SK-N-SH treated with all-trans-retinoic acid at 6 μM for 48 hours (cell line): ENCODE measurements at regions not wholly inside any gene's neighbourhood (a gene's known extent, or its start where the extent isn't known, plus 50 kb on each side); places are given as distances from the start of the nearest gene placed in this dataset.

Experiments used
- ATAC-seq: fragments of 200-7000 bp; cut with Tn5 transposase; 3 replicates; pipeline ENCODE4 v1.9.1; 2020; ENCODE audit warnings: mild to moderate bottlenecking, moderate library complexity
- ARNTL ChIP-seq: fragments of 450-650 bp; formaldehyde crosslinking; IDR thresholded peaks from 2 replicates; pipeline ENCODE4 v1.5.0; 2020; ENCODE audit warnings: low read depth, mild to moderate bottlenecking, moderate library complexity, borderline replicate concordance
- BACH2 ChIP-seq: fragments of 250-450 bp; sonication (Bioruptor Pico); IDR thresholded peaks from 2 replicates; pipeline ENCODE4 v1.9.0; 2021; ENCODE audit warnings: mild to moderate bottlenecking, borderline replicate concordance
- CSDC2 ChIP-seq: fragments of 250-450 bp; sonication (Bioruptor Pico); IDR thresholded peaks from 2 replicates; pipeline ENCODE4 v1.5.0; 2020; ENCODE audit warnings: mild to moderate bottlenecking, moderate library complexity
- ESRRG ChIP-seq: fragments of 250-450 bp; sonication (Bioruptor Pico); IDR thresholded peaks from 2 replicates; pipeline ENCODE4 v1.6.1; 2021; ENCODE audit warnings: mild to moderate bottlenecking
- GLIS3 ChIP-seq: fragments of 250-450 bp; sonication (Bioruptor Pico); IDR thresholded peaks from 2 replicates; pipeline ENCODE4 v1.5.0; 2020; ENCODE audit warnings: mild to moderate bottlenecking, moderate library complexity
- ISL1 ChIP-seq: fragments of 250-450 bp; sonication (Bioruptor Pico); IDR thresholded peaks from 2 replicates; pipeline ENCODE4 v2.1.2; 2022; ENCODE audit warnings: mild to moderate bottlenecking, moderate library complexity
- OSR1 ChIP-seq: fragments of 250-450 bp; sonication (Bioruptor Pico); IDR thresholded peaks from 2 replicates; pipeline ENCODE4 v1.8.0; 2022; ENCODE audit warnings: moderate library complexity, mild to moderate bottlenecking, inconsistent platforms
- PPARA ChIP-seq: fragments of 250-450 bp; sonication (Bioruptor Pico); IDR thresholded peaks from 2 replicates; pipeline ENCODE4 v1.5.0; 2020; ENCODE audit warnings: mild to moderate bottlenecking, borderline replicate concordance
- RARB ChIP-seq: fragments of 250-450 bp; sonication (Bioruptor Pico); IDR thresholded peaks from 2 replicates; pipeline ENCODE4 v1.8.0; 2021; ENCODE audit warnings: mild to moderate bottlenecking, moderate library complexity
- TCF4 ChIP-seq: fragments of 250-450 bp; sonication (Bioruptor Pico); IDR thresholded peaks from 2 replicates; pipeline ENCODE4 v1.8.0; 2021; ENCODE audit warnings: mild to moderate bottlenecking, moderate library complexity, borderline replicate concordance
- TOX ChIP-seq: fragments of 250-450 bp; sonication (Bioruptor Pico); IDR thresholded peaks from 2 replicates; pipeline ENCODE4 v1.8.0; 2021; ENCODE audit warnings: mild to moderate bottlenecking, moderate library complexity, borderline replicate concordance
- ZC3H10 ChIP-seq: fragments of 250-450 bp; sonication (Bioruptor Pico); IDR thresholded peaks from 2 replicates; pipeline ENCODE4 v1.5.1; 2021; ENCODE audit warnings: mild to moderate bottlenecking, moderate library complexity
- ZFP3 ChIP-seq: fragments of 250-450 bp; sonication (Bioruptor Pico); IDR thresholded peaks from 2 replicates; pipeline ENCODE4 v1.5.0; 2020; ENCODE audit warnings: mild to moderate bottlenecking, moderate library complexity
- ZFP30 ChIP-seq: fragments of 450-650 bp; formaldehyde crosslinking; IDR thresholded peaks from 2 replicates; pipeline ENCODE4 v1.5.0; 2022; ENCODE audit warnings: mild to moderate bottlenecking, moderate library complexity
- ZNF565 ChIP-seq: fragments of 450-650 bp; formaldehyde crosslinking; conservative IDR thresholded peaks from 2 replicates; pipeline ENCODE4 v1.5.0; 2020; ENCODE audit warnings: low read depth, mild to moderate bottlenecking, moderate library complexity
- ZNF70 ChIP-seq: fragments of 450-650 bp; formaldehyde crosslinking; IDR thresholded peaks from 2 replicates; pipeline ENCODE4 v1.5.0; 2020; ENCODE audit warnings: mild to moderate bottlenecking, moderate library complexity
- ZNF8 ChIP-seq: fragments of 450-650 bp; formaldehyde crosslinking; IDR thresholded peaks from 2 replicates; pipeline ENCODE4 v1.5.0; 2020; ENCODE audit warnings: mild to moderate bottlenecking, moderate library complexity
- TF ChIP-seq, protein P1 (sequence below): fragments of 250-450 bp; sonication (Bioruptor Pico); IDR thresholded peaks from 2 replicates; pipeline ENCODE4 v1.8.0; 2020; ENCODE audit warnings: mild to moderate bottlenecking, moderate library complexity, borderline replicate concordance
- TF ChIP-seq, protein P2 (sequence below): fragments of 250-450 bp; sonication (Bioruptor Pico); IDR thresholded peaks from 2 replicates; pipeline ENCODE4 v1.5.0; 2020; ENCODE audit warnings: mild to moderate bottlenecking, moderate library complexity
- TF ChIP-seq, protein P3 (sequence below): fragments of 250-450 bp; sonication (Bioruptor Pico); IDR thresholded peaks from 2 replicates; pipeline ENCODE4 v1.5.1; 2020; ENCODE audit warnings: low read depth, mild to moderate bottlenecking, moderate library complexity

GRCh38 chr5:26579712-26580111 lies 458.7 kb downstream of the CDH9 start:
- TF ChIP-seq ZNF70 (CRISPR knock-in tag) (no peak), PPARA (CRISPR knock-in tag) (no peak), ESRRG (CRISPR knock-in tag) (no peak), ISL1 (CRISPR knock-in tag) (no peak), TCF4 (CRISPR knock-in tag) (no peak)
- TF ChIP-seq, protein P1, sequence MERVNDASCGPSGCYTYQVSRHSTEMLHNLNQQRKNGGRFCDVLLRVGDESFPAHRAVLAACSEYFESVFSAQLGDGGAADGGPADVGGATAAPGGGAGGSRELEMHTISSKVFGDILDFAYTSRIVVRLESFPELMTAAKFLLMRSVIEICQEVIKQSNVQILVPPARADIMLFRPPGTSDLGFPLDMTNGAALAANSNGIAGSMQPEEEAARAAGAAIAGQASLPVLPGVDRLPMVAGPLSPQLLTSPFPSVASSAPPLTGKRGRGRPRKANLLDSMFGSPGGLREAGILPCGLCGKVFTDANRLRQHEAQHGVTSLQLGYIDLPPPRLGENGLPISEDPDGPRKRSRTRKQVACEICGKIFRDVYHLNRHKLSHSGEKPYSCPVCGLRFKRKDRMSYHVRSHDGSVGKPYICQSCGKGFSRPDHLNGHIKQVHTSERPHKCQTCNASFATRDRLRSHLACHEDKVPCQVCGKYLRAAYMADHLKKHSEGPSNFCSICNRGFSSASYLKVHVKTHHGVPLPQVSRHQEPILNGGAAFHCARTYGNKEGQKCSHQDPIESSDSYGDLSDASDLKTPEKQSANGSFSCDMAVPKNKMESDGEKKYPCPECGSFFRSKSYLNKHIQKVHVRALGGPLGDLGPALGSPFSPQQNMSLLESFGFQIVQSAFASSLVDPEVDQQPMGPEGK (CRISPR knock-in tag) = no peak
- no peak for ATAC-seq

- ATAC-seq = no peak
- no peak for TF ChIP-seq CSDC2 (CRISPR knock-in tag)
- no peak for TF ChIP-seq PPARA (CRISPR knock-in tag)
- TF ChIP-seq ARNTL (CRISPR knock-in tag) = no peak
Measured at GRCh38 chr5:26578002-26578401, 460.4 kb downstream of the CDH9 start.

- no peak for ATAC-seq
- no peak for TF ChIP-seq BACH2 (CRISPR knock-in tag)
- TF ChIP-seq OSR1 (CRISPR knock-in tag) = no peak
- TF ChIP-seq, all 23 proteins: peak for 0
Measured at GRCh38 chr5:26572480-26572879, 465.9 kb downstream of the CDH9 start.

DNA sequence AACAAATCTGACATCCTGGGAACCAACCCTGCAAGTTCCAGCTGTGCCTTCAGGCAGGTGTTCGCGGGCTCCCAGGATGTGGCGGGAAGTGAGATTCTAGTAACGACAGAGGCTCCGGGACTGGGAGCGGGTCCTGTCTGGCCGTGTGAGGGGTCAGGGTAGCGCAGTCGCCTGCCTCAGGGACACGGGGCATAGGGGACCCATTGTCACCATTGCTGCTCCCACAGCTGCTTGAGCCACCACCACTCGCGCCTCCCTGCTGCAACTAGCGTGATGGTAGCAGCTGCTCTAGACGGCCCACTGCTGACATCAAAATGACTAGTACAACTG lies 468.5 kb downstream of the CDH9 start:
- TF ChIP-seq ARNTL (CRISPR knock-in tag) (no peak), CSDC2 (CRISPR knock-in tag) (no peak), BACH2 (CRISPR knock-in tag) (no peak), OSR1 (CRISPR knock-in tag) (no peak), ZNF8 (CRISPR knock-in tag) (no peak), ESRRG (CRISPR knock-in tag) (no peak), PPARA (CRISPR knock-in tag) (no peak)
- TF ChIP-seq, all 23 proteins: peak for 0

DNA sequence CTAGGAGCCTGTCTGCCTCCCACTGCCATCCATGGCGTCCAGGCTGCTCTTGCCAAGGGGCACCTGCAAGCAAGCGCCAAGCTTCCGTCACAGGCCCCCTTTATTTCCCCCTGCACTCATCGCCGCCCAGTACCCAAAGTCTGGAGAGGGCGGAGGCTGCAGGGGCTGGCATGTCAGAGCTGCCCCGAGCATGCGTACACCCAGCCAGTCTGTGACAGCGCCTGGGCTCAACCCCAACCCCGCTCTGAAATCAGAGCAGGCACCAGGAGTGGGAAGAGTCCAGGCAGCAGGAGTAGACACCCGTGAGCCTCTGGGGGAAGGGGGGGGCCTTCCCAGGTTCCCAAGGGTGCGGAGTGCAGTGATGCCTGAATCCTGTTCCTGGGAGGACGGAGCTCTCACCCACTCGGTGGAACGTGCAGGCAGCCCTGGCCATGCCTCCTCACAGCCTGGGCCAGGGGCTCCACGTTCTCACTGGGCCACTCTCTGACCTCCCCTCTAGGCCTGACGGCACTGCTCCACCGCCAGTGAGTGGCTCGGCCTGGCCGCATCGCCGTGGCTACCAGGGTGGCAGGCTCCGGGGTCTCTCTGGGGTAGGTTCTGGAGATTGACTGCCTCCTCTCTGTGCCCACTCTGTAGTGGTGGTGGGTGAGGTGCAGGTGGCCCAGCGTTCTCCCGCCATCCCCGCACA lies 469.0 kb downstream of the CDH9 start:
- no peak for TF ChIP-seq ZNF70 (CRISPR knock-in tag)
- no peak for TF ChIP-seq TCF4 (CRISPR knock-in tag)
- no peak for TF ChIP-seq ZFP3 (CRISPR knock-in tag)
- no peak for TF ChIP-seq ZC3H10 (CRISPR knock-in tag)
- no peak for TF ChIP-seq ZNF565 (CRISPR knock-in tag)
- TF ChIP-seq, protein P2, sequence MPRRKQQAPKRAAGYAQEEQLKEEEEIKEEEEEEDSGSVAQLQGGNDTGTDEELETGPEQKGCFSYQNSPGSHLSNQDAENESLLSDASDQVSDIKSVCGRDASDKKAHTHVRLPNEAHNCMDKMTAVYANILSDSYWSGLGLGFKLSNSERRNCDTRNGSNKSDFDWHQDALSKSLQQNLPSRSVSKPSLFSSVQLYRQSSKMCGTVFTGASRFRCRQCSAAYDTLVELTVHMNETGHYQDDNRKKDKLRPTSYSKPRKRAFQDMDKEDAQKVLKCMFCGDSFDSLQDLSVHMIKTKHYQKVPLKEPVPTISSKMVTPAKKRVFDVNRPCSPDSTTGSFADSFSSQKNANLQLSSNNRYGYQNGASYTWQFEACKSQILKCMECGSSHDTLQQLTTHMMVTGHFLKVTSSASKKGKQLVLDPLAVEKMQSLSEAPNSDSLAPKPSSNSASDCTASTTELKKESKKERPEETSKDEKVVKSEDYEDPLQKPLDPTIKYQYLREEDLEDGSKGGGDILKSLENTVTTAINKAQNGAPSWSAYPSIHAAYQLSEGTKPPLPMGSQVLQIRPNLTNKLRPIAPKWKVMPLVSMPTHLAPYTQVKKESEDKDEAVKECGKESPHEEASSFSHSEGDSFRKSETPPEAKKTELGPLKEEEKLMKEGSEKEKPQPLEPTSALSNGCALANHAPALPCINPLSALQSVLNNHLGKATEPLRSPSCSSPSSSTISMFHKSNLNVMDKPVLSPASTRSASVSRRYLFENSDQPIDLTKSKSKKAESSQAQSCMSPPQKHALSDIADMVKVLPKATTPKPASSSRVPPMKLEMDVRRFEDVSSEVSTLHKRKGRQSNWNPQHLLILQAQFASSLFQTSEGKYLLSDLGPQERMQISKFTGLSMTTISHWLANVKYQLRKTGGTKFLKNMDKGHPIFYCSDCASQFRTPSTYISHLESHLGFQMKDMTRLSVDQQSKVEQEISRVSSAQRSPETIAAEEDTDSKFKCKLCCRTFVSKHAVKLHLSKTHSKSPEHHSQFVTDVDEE (CRISPR knock-in tag) = no peak
- TF ChIP-seq TOX (CRISPR knock-in tag) = no peak
- TF ChIP-seq GLIS3 = no peak
- no peak for TF ChIP-seq ZFP30 (CRISPR knock-in tag)
- no peak for TF ChIP-seq PPARA (CRISPR knock-in tag)
- no peak for TF ChIP-seq RARB
- no peak for ATAC-seq

More for the DNA sequence above, 468.5 kb downstream of the CDH9 start:
- ATAC-seq = no peak

DNA sequence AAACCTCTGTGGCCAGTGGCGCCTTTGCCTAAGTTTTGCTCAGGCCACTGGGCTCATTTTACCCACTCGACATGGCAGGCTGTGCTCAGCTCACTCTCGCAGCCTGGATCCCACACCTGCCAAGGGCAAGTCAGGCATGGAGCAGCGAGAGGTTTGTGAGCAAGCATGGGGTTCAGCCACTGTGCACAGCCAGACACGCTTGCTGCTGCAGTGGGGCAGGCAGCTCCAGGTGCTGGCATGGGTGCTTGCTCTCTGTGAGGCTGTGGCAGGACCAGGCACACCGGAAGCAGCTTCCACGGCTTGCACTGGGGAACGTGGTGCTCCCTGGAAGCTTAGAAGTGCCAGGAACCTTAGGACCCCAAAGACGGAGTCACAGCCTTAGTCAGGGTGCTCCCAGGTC lies 470.1 kb downstream of the CDH9 start:
- TF ChIP-seq, protein P3, sequence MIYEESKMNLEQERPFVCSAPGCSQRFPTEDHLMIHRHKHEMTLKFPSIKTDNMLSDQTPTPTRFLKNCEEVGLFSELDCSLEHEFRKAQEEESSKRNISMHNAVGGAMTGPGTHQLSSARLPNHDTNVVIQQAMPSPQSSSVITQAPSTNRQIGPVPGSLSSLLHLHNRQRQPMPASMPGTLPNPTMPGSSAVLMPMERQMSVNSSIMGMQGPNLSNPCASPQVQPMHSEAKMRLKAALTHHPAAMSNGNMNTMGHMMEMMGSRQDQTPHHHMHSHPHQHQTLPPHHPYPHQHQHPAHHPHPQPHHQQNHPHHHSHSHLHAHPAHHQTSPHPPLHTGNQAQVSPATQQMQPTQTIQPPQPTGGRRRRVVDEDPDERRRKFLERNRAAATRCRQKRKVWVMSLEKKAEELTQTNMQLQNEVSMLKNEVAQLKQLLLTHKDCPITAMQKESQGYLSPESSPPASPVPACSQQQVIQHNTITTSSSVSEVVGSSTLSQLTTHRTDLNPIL = no peak
- ATAC-seq = no peak
